GM19372 (cell line): ENCODE measurements at regions not wholly inside any gene's neighbourhood (a gene's known extent, or its start where the extent isn't known, plus 50 kb on each side); places are given as distances from the start of the nearest gene placed in this dataset.
"Not testable (repeated sequence)": the region's sequence is repeated elsewhere in the genome, so short reads cannot be mapped to it uniquely, and the experiment has no call there.

Source experiments
- ATAC-seq: cut with Tn5 transposase; IDR thresholded peaks from one replicate; pipeline ENCODE4 v1.9.1; 2021; ENCODE audit warnings: mild to moderate bottlenecking, low read depth, moderate library complexity; ENCODE audit not compliant: unreplicated experiment

- ATAC-seq: no peak
Measured at GRCh38 chrX:109184506-109185139, 297.3 kb downstream of the GUCY2F start.

GRCh38 chrX:109172091-109172602 is 309.7 kb downstream of the GUCY2F start:
- no peak for ATAC-seq

- no peak for ATAC-seq
Measured at GRCh38 chrX:109155161-109155560, 326.7 kb downstream of the GUCY2F start.

DNA sequence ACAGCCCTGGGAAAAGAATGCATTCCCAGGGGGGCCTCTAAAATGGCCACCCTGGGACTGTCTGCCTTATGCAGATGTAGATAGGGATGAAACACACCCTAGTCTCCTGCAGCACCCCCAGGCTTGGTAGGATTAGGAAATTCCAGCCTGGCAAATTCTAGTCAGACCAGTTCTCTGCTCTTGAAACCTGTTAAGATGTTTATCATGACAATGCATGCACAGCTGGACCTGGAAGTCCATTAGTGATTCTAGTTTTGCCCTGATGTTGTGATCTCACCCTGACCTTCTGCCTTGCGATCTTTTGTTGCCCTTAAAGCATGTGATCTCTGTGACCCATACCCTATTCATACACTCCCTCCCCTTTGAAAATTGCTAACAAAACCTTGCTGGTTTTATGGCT is 337.7 kb downstream of the GUCY2F start:
- ATAC-seq: not testable (repeated sequence)

DNA sequence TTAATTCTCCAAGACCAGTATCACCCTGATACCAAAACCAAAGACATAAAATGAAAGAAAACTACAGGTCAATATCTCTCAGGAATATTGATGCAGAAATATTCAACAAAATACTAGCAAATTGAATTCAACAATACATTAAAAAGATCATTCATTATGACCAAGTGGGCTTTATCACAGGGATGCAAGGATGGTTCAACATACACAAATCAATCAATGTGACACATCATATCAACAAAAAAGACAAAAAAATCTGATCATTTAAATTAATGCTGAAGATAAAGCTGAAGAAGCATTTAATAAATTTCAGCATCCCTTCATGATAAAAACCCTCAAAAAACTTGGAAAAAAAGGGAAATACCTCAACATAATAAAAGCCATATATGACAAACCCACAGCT is 341.4 kb downstream of the GUCY2F start:
- no peak for ATAC-seq

GRCh38 chrX:109134777-109135176 is 347.1 kb downstream of the GUCY2F start:
- ATAC-seq: no peak

- no peak for ATAC-seq
Measured at GRCh38 chrX:109125304-109125703, 356.6 kb downstream of the GUCY2F start.

- ATAC-seq: no peak
Measured at GRCh38 chrX:109089359-109089758, 353.0 kb upstream of the IRS4 start.

GRCh38 chrX:109077788-109078187 is 341.4 kb upstream of the IRS4 start:
- ATAC-seq: no peak

DNA sequence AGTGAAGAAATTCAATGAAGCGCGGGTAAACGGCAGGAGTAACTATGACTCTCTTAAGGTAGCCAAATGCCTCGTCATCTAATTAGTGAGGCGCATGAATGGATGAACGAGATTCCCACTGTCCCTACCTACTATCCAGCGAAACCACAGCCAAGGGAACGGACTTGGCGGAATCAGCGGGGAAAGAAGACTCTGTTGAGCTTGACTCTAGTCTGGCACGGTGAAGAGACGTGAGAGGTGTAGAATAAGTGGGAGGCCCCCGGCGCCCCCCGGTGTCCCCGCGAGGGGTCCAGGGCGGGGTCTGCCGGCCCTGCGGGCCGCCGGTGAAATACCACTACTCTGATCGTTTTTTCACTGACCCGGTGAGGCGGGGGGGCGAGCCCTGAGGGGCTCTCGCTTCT is 317.8 kb upstream of the IRS4 start:
- not testable (repeated sequence) for ATAC-seq

DNA sequence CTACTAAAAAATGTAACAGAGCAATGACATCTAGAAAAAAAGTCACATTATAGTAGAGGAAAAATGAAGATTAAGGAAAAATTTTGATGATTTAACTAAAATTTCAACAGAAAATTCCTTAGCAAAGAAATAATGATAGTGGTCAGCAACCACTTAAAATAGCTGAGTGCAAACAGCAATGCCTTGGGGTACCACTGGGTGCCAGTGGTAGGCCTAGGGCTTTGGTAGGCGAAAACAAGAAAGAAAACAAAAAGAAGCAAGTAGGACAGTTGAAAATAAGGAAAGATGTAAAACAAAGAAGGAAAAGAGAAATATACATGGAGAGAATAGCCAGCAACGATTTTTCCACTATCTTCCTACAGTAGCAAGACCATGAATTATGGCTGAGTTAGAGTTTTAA is 313.5 kb upstream of the IRS4 start:
- ATAC-seq: no peak

DNA sequence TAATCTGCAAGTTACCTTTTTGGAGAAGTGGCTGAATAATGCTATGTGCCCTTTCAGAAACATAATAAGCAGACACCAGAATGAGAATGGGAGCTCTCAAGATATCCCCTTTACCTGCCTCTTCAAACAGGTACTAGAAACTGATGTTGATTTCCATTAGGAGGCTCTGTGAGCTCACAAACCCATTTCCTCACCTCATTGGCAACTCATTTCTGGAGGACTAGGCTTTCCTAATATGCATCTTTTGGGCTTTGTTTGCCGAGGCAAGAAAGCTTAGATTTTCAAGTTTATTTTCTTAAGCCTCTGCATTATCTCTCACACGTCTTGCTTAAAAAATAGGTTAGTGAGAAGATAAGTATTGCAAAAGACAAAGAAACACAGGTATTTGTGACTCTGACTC is 313.1 kb upstream of the IRS4 start:
- ATAC-seq: no peak

- ATAC-seq: no peak
Measured at GRCh38 chrX:109040057-109040456, 303.7 kb upstream of the IRS4 start.

DNA sequence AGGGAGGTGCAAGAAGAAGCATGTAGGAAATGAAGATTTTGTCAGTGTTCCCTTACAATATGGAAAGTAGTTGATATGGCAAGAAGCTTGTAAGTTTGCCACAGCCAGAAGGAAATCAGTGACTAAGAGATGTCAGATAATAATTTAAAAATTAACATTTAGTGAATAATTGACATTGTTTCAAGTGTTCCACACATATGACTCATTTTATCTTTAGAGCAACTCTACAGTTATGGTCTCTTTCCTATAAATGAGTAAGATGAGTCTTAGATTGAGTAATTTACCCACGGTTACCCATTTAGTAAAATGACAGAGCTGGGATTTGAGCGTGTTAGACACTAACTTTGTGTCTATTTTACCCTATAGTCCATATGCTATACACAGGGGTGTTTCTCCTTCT is 300.3 kb upstream of the IRS4 start:
- peak; percentile 51 for ATAC-seq

DNA sequence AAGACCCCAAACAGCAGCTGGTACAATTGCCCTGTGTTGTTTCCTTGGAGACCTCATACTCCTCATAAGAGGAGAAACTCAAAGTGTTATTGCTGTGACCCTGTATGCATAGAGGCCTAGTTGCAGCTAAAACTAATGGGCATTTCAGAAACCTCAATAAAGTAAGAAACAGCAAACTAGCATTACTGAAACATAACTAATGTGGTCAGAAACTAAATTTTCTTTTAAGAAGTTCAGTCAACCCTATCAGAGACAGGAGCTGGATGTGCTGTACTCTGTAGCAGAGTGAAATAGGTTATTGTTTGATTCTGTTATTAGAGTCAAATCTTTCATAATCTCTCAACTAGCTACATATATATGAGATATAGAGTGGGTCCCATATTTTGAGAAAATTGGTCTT is 257.5 kb upstream of the IRS4 start:
- ATAC-seq: no peak

- ATAC-seq: not testable (repeated sequence)
Measured at GRCh38 chrX:108972899-108973298, 236.5 kb upstream of the IRS4 start.

DNA sequence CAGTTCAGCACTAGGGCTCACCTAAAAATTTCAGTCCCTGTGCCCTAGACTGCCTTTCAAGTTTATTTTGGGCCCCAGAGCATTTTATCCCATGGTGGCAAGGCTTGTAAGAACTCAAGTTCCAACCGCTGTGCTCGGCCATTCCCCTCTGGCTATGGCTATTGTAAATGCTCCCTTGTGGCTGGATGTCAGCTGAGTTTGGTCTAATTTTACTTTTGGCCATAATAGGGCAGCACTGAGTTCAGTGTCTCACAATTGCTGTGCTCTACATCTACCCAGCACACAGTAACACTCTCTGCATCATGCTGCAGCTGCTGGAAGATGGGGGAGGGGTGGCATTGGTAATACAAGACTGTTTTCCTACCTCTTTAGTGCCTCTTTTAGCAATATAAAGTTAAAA is 210.8 kb upstream of the IRS4 start:
- ATAC-seq: no peak

- no peak for ATAC-seq
Measured at GRCh38 chrX:108946531-108946930, 210.2 kb upstream of the IRS4 start.

- ATAC-seq: no peak
Measured at GRCh38 chrX:108945883-108946523, 209.6 kb upstream of the IRS4 start.

DNA sequence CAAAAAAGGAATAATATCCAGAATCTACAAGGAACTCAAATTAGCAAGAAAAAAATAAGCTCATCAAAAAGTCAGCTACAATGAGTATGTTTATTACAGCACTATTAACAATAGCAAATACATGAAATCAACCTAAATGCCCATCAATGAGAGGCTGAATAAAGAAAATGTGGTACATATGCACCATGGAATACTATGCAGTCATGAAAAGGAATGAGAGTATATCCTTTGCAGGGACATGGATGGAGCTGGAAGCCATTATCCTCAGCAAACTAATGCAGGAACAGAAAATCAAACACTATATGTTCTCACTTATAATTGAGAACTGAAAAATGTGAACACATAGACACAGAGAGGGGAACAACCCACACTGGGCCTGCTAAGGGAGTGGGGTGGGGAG is 178.4 kb upstream of the IRS4 start:
- ATAC-seq: no peak

GRCh38 chrX:108903831-108904230 is 167.5 kb upstream of the IRS4 start:
- not testable (repeated sequence) for ATAC-seq

GRCh38 chrX:108900333-108900732 is 164.0 kb upstream of the IRS4 start:
- no peak for ATAC-seq
